IMR-90 (cell line): ENCODE measurements at regions not wholly inside any gene's neighbourhood (a gene's known extent, or its start where the extent isn't known, plus 50 kb on each side); places are given as distances from the start of the nearest gene placed in this dataset.

ENCODE experiments used
- ATAC-seq: fragments of 200-7000 bp; cut with Tn5 transposase; 2 replicates; pipeline ENCODE4 v1.9.1; 2020; ENCODE audit warnings: low read depth, mild to moderate bottlenecking, moderate library complexity
- BruUV-seq: library from RNA; stranded (reverse); fragments of 400-500 nt; replicated peaks from 2 replicates; lab custom pipeline; 2021; lab: Mats Ljungman, UMichigan
- CTCF ChIA-PET: fragments of 300-600 bp; formaldehyde crosslinking; extraction: SDS; loops from one replicate; lab custom pipeline; 2021; ENCODE audit warnings: antibody characterized with exemption; lab: Yijun Ruan, JAX
- POLR2A ChIA-PET: fragments of 300-600 bp; sonication (Branson Sonifier 250); formaldehyde crosslinking; loops from one replicate; lab custom pipeline; 2022; ENCODE audit warnings: antibody characterized with exemption; ENCODE audit not compliant: unreplicated experiment; lab: Charles Lee
- DNase-seq: peaks from one replicate; pipeline ENCODE4 v3.0.0; 2013
- H2AFZ ChIP-seq: replicated peaks from 2 replicates; pipeline ENCODE3; 2013; ENCODE audit warnings: low read length, mild to moderate bottlenecking; ENCODE audit not compliant: poor library complexity
- H2AK5ac ChIP-seq: 2 replicates; pipeline ENCODE4 v1.6.1; 2013; ENCODE audit warnings: low read depth, low read length, inconsistent platforms
- H2AK9ac ChIP-seq: replicated peaks from 2 replicates; pipeline ENCODE3; 2013; ENCODE audit warnings: mild to moderate bottlenecking, low read depth, low read length, moderate library complexity; ENCODE audit not compliant: poor library complexity
- H2BK120ac ChIP-seq: 2 replicates; pipeline ENCODE4 v1.6.1; 2013; ENCODE audit warnings: low read depth, low read length, inconsistent platforms
- H2BK15ac ChIP-seq: 3 replicates; pipeline ENCODE4 v1.6.1; 2013; ENCODE audit warnings: low read depth, low read length, inconsistent platforms
- H2BK20ac ChIP-seq: 2 replicates; pipeline ENCODE4 v1.6.1; 2013; ENCODE audit warnings: low read depth, mild to moderate bottlenecking, inconsistent platforms, low read length, moderate library complexity
- H2BK5ac ChIP-seq: 2 replicates; pipeline ENCODE4 v1.6.1; 2013; ENCODE audit warnings: mild to moderate bottlenecking, low read depth, low read length, inconsistent platforms; ENCODE audit not compliant: poor library complexity, severe bottlenecking
- H3K14ac ChIP-seq: replicated peaks from 2 replicates; pipeline ENCODE4 v1.6.1; 2013; ENCODE audit warnings: low read depth, low read length, inconsistent platforms
- H3K18ac ChIP-seq: 2 replicates; pipeline ENCODE4 v1.6.1; 2013; ENCODE audit warnings: low read depth, low read length, control low read depth
- H3K23ac ChIP-seq: 2 replicates; pipeline ENCODE4 v1.6.1; 2013; ENCODE audit warnings: low read depth, low read length, inconsistent platforms
- H3K27ac ChIP-seq: 2 replicates; pipeline ENCODE4 v1.5.1; 2013; ENCODE audit warnings: mild to moderate bottlenecking, control low read depth, low read length; ENCODE audit not compliant: insufficient read depth
- H3K27me3 ChIP-seq: 2 replicates; pipeline ENCODE4 v1.6.1; 2013; ENCODE audit warnings: low read length; ENCODE audit not compliant: control insufficient read depth, insufficient read depth
- H3K36me3 ChIP-seq: 2 replicates; pipeline ENCODE4 v1.6.1; 2013; ENCODE audit warnings: low read length, mixed read lengths; ENCODE audit not compliant: control insufficient read depth, insufficient read depth
- H3K4ac ChIP-seq: 2 replicates; pipeline ENCODE4 v1.6.1; 2013; ENCODE audit warnings: low read depth, low read length, inconsistent platforms
- H3K4me1 ChIP-seq: 2 replicates; pipeline ENCODE4 v1.6.1; 2013; ENCODE audit warnings: low read length, mixed read lengths; ENCODE audit not compliant: control insufficient read depth, insufficient read depth
- H3K4me2 ChIP-seq: 2 replicates; pipeline ENCODE4 v1.6.1; 2013; ENCODE audit warnings: low read depth, mild to moderate bottlenecking, control low read depth, low read length, moderate library complexity
- H3K4me3 ChIP-seq: 2 replicates; pipeline ENCODE4 v1.5.1; 2013; ENCODE audit warnings: low read depth, mild to moderate bottlenecking, control low read depth, low read length, moderate library complexity; ENCODE audit not compliant: insufficient read depth
- H3K56ac ChIP-seq: 2 replicates; pipeline ENCODE4 v1.6.1; 2013; ENCODE audit warnings: low read length, inconsistent platforms; ENCODE audit not compliant: insufficient read depth; ENCODE audit errors: extremely low read depth
- H3K79me1 ChIP-seq, 2 experiments: 2 replicates each; pipeline ENCODE4 v1.6.1; 2013; ENCODE audit warnings: low read length in 2 of 2, inconsistent platforms in 1 of 2, low read depth in 1 of 2
- H3K9ac ChIP-seq: 2 replicates; pipeline ENCODE4 v1.6.1; 2013; ENCODE audit warnings: low read depth, low read length, control low read depth
- H3K9me1 ChIP-seq: 2 replicates; pipeline ENCODE4 v1.6.1; 2013; ENCODE audit warnings: low read length, inconsistent platforms; ENCODE audit not compliant: insufficient read depth
- H3K9me3 ChIP-seq: 2 replicates; pipeline ENCODE4 v1.6.1; 2013; ENCODE audit warnings: low read length; ENCODE audit not compliant: control insufficient read depth, insufficient read depth
- H4K20me1 ChIP-seq: 2 replicates; pipeline ENCODE4 v1.6.1; 2013; ENCODE audit warnings: low read length, inconsistent platforms; ENCODE audit not compliant: insufficient read depth
- H4K5ac ChIP-seq: 2 replicates; pipeline ENCODE4 v1.6.1; 2013; ENCODE audit warnings: mild to moderate bottlenecking, low read depth, low read length, control low read depth
- H4K8ac ChIP-seq, 2 experiments: 2 replicates each; pipeline ENCODE4 v1.6.1; 2013; ENCODE audit warnings: low read depth in 2 of 2, low read length in 2 of 2, control low read depth in 1 of 2, inconsistent platforms in 1 of 2
- H4K91ac ChIP-seq: 2 replicates; pipeline ENCODE4 v1.6.1; 2013; ENCODE audit warnings: low read depth, low read length, inconsistent platforms; ENCODE audit not compliant: insufficient read depth
- BHLHE40 ChIP-seq: fragments of 150-350 bp; IDR thresholded peaks from 2 replicates; pipeline ENCODE4 v1.6.1; 2016; ENCODE audit warnings: mild to moderate bottlenecking, low read depth, low read length
- CEBPB ChIP-seq: IDR thresholded peaks from 2 replicates; pipeline ENCODE4 v1.6.1; 2012; ENCODE audit warnings: low read depth, low read length, improper control_type of control experiment
- CHD1 ChIP-seq: IDR thresholded peaks from 2 replicates; pipeline ENCODE4 v1.6.1; 2012; ENCODE audit warnings: low read depth, low read length, improper control_type of control experiment
- CTCF ChIP-seq: conservative IDR thresholded peaks from 2 replicates; pipeline ENCODE4 v1.5.1; 2012; ENCODE audit warnings: mild to moderate bottlenecking, low read depth, low read length, improper control_type of control experiment
- FOS ChIP-seq: fragments of 150-350 bp; IDR thresholded peaks from 2 replicates; pipeline ENCODE4 v1.6.1; 2016; ENCODE audit warnings: low read depth, low read length
- MAFK ChIP-seq: IDR thresholded peaks from 2 replicates; pipeline ENCODE4 v1.6.1; 2012; ENCODE audit warnings: low read depth, low read length, improper control_type of control experiment
- MAZ ChIP-seq: IDR thresholded peaks from 2 replicates; pipeline ENCODE4 v1.6.1; 2012; ENCODE audit warnings: low read depth, mild to moderate bottlenecking, low read length, improper control_type of control experiment, moderate library complexity, borderline replicate concordance
- MXI1 ChIP-seq: IDR thresholded peaks from 2 replicates; pipeline ENCODE4 v1.6.1; 2012; ENCODE audit warnings: low read depth, mild to moderate bottlenecking, low read length, moderate library complexity, borderline replicate concordance
- NFE2L2 ChIP-seq: fragments of 150-350 bp; IDR thresholded peaks from 2 replicates; pipeline ENCODE4 v1.6.1; 2016; ENCODE audit warnings: low read depth, mild to moderate bottlenecking, low read length
- POLR2A ChIP-seq: IDR thresholded peaks from 2 replicates; pipeline ENCODE4 v1.6.1; 2012; ENCODE audit warnings: mild to moderate bottlenecking, low read depth, low read length
- RAD21 ChIP-seq: IDR thresholded peaks from 2 replicates; pipeline ENCODE4 v1.6.1; 2012; ENCODE audit warnings: low read length, improper control_type of control experiment
- RCOR1 ChIP-seq: IDR thresholded peaks from 2 replicates; pipeline ENCODE4 v1.6.1; 2012; ENCODE audit warnings: mild to moderate bottlenecking, low read length, improper control_type of control experiment; ENCODE audit not compliant: insufficient replicate concordance
- RFX5 ChIP-seq: IDR thresholded peaks from 2 replicates; pipeline ENCODE4 v1.8.0; 2012; ENCODE audit warnings: low read depth, mild to moderate bottlenecking, low read length, moderate library complexity
- SMC3 ChIP-seq: fragments of 150-350 bp; IDR thresholded peaks from 2 replicates; pipeline ENCODE4 v1.6.1; 2016; ENCODE audit warnings: low read depth, mild to moderate bottlenecking, antibody characterized with exemption, low read length, moderate library complexity
- WGBS, 2 experiments: methylation state at CpG; one replicate each; pipeline versions ENCODE4 v1.1.5 to v1.1.7; 2013; ENCODE audit warnings: missing lambda C conversion rate in 2 of 2; ENCODE audit not compliant: insufficient read length in 1 of 2; ENCODE audit errors: extremely low coverage in 2 of 2; 5-methylcytosine and 5-hydroxymethylcytosine counted together
- dilution Hi-C: fragments of 300-500 bp; cut with HindIII; formaldehyde crosslinking; loops from one replicate; pipeline ENCODE4 v1.14.3; 2018; ENCODE audit warnings: low sequenced_read_pairs; ENCODE audit not compliant: unreplicated experiment
- in situ Hi-C: fragments of 300-500 bp; cut with MboI; formaldehyde crosslinking; loops from 3 replicates; pipeline ENCODE4 v1.14.3; 2019; ENCODE audit warnings: low sequenced_read_pairs, inconsistent platforms, mixed read lengths
- intact Hi-C: fragments of 100-400 bp; cut with micrococcal nuclease; formaldehyde crosslinking; loops from 2 replicates; pipeline ENCODE4 v1.10.0; 2022

- Histone ChIP-seq H3K23ac (no peak overlapping the region), H2BK20ac (no peak overlapping the region), H2AFZ (no peak overlapping the region), H2AK5ac (no peak overlapping the region), H4K91ac (no peak overlapping the region), H3K36me3 (no peaks in the 10 kb centered on the region), H4K8ac (no peak overlapping the region), H3K9me1 (peaks cover 6% of the 10 kb centered on the region; the same call in 1 of the 2 replicates), H2BK15ac (no peak overlapping the region), H2BK5ac (no peak overlapping the region), H4K5ac (no peak overlapping the region), H3K9me3 (peaks cover 4% of the 10 kb centered on the region; the same call in 1 of the 2 replicates), H4K20me1 (no peaks in the 10 kb centered on the region), H3K4me3 (no peak overlapping the region), H3K14ac (no peak overlapping the region), H2AK9ac (no peak overlapping the region), H3K4ac (no peak overlapping the region), H3K9ac (no peak overlapping the region), H3K4me2 (no peak overlapping the region), H3K27me3 (peaks cover 42% of the 10 kb centered on the region), H2BK120ac (no peak overlapping the region), H3K18ac (no peak overlapping the region), H3K4me1 (no peaks in the 10 kb centered on the region), H3K79me1 (no peaks in the 10 kb centered on the region), H3K56ac (no peak overlapping the region), H3K27ac (no peak overlapping the region)
- no TSS peak for BruUV-seq
- CTCF ChIA-PET: no interaction called here
- ATAC-seq (no peak), DNase-seq (no peak)
- 59% methylated on average over 6 of the region's 11 CpGs; no CpG with 5 or more reads in 1 of the 2 experiments for WGBS, 2 experiments
- POLR2A ChIA-PET: no interaction called here
- dilution Hi-C loops: no loop called here
- TF ChIP-seq MAZ (no peak), RCOR1 (no peak), CHD1 (no peak), FOS (no peak), RFX5 (no peak), CEBPB (no peak), SMC3 (no peak), RAD21 (no peak), POLR2A (no peak), MAFK (no peak), MXI1 (no peak), BHLHE40 (no peak), NFE2L2 (no peak), CTCF (no peak)
- in situ Hi-C loops: no loop called here
- intact Hi-C loops: no loop called here
Observed at GRCh38 chr1:10857687-10858086, 61.2 kb upstream of the CASZ1 start.
